Central memory CD8-positive, alpha-beta T cell (primary cell): ENCODE measurements at regions not wholly inside any gene's neighbourhood (a gene's known extent, or its start where the extent isn't known, plus 50 kb on each side); places are given as distances from the start of the nearest gene placed in this dataset.

ENCODE experiments used
- ATAC-seq: fragments of 150-1000 bp; cut with Tn5 transposase; replicated peaks from 2 replicates; pipeline ENCODE4 v1.10.0; 2022; ENCODE audit warnings: mild to moderate bottlenecking, moderate FRiP score, moderate number of reproducible peaks; ENCODE audit not compliant: poor library complexity, severe bottlenecking; ENCODE audit errors: extremely low read depth
- DNase-seq, 2 donors: peaks; one replicate each; pipeline ENCODE4 v3.0.0; 2021; ENCODE audit warnings: low spot score in 2 of 2
- H3K27ac Mint-ChIP-seq: one replicate; pipeline ENCODE4 v1.8.0; 2022; ENCODE audit warnings: low read depth, mild to moderate bottlenecking, moderate library complexity, mixed read lengths
- H3K27me3 Mint-ChIP-seq: one replicate; pipeline ENCODE4 v1.8.0; 2022; ENCODE audit warnings: mixed read lengths
- H3K36me3 Mint-ChIP-seq: one replicate; pipeline ENCODE4 v1.8.0; 2022; ENCODE audit warnings: mild to moderate bottlenecking, moderate library complexity, mixed read lengths; ENCODE audit not compliant: insufficient read depth
- H3K4me1 Mint-ChIP-seq: one replicate; pipeline ENCODE4 v1.8.0; 2022; ENCODE audit warnings: mixed read lengths
- H3K4me3 Mint-ChIP-seq: one replicate; pipeline ENCODE4 v1.8.0; 2022; ENCODE audit warnings: mild to moderate bottlenecking, moderate library complexity, mixed read lengths
- H3K9me3 Mint-ChIP-seq: one replicate; pipeline ENCODE4 v1.8.0; 2022; ENCODE audit warnings: mixed read lengths

DNA sequence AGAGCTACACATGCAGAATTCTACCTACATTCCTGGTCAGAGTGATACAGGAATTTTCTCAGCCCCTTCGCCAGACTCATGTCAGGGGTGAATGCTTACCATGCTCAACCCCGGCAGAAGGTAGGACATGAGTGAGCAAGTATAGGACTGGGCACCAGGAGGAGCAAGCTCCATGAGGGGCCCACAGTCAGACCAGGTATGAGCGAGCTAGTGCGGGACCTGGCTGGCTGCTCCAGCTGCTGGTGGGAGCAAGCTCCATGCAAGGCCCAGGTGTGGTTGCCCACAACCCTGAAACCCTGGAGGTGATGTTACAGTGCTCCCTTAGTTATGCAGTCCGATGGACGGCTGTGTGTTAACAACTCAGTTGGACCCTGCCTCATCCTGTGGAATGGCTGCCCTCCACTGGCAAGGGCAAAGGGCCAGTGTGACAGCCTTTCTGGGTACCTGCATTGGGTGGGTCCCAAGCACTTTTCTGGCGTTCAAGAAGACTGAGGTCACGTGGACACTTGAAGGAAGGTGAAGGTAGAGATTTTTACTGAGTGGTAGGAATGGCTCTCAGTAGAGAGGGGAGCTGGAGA, 503.5 kb upstream of the CITED2 start:
- DNase-seq (no peak), ATAC-seq (no peak)
- Mint-ChIP-seq H3K4me1 (no peaks in the 10 kb centered on the region), H3K4me3 (no peak overlapping the region), H3K27me3 (peaks cover 12% of the 10 kb centered on the region), H3K27ac (no peak overlapping the region), H3K36me3 (no peaks in the 10 kb centered on the region), H3K9me3 (no peaks in the 10 kb centered on the region)

DNA sequence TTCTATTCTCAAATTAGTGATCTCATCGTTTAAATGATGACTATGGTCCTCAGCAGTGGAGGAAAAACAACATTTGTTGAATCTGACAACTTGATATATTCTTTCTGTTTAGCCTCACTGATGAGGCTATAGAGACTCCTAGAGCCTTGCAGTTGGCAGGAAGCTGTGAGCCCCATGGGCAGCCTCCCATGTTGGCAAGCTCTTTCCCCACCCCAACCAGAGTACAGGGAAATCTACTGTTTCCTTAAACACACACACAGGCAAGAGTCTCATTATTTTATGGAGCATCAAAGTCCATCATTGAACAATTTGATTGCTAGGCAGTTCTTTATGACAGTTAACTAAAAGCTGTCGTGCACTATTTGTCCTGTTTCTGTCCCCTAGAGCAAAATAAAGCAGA, 498.2 kb upstream of the CITED2 start:
- no peak overlapping the region for H3K27ac Mint-ChIP-seq
- no peaks in the 10 kb centered on the region for H3K27me3 Mint-ChIP-seq
- DNase-seq: no peak
- H3K9me3 Mint-ChIP-seq: no peaks in the 10 kb centered on the region
- H3K4me3 Mint-ChIP-seq: no peak overlapping the region
- no peak for ATAC-seq
- H3K4me1 Mint-ChIP-seq: no peaks in the 10 kb centered on the region
- H3K36me3 Mint-ChIP-seq: no peaks in the 10 kb centered on the region

DNA sequence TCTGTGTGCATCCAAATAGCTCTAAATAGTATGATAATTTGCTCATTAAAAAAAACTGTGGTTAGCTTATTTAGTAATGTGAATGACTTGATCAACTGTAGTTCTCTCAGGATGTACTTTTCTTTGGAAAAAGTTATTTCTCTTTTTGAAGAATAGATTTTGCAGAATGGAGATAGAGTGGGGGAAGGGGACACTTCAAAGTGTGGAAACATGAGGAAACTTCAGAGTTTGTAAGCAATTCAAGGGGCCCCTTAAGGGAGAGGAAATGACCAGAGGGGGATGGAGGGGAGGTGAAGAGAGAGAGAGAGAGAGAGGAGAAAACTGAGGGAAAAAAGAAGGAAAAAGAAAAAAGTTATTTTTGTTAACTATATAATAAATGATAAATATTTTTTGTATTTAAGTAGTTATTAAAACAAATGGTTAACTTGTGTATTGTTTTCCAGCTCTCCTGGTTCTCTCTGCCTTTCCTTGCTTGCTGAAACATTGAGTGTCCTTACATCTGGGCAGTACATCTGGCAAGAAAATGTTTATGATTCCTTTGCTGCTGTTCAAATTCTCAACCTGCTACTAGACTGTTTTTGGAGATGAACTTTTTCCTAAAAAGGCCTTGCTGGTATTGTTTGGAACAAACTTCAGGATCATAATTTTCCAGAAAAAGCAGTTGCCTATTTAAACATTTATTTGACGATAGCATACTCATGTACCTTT, 497.5 kb upstream of the CITED2 start:
- Mint-ChIP-seq H3K9me3 (no peaks in the 10 kb centered on the region), H3K27me3 (no peaks in the 10 kb centered on the region), H3K36me3 (no peaks in the 10 kb centered on the region), H3K4me3 (no peak overlapping the region), H3K4me1 (no peaks in the 10 kb centered on the region), H3K27ac (no peak overlapping the region)
- no peak for ATAC-seq
- DNase-seq: no peak

DNA sequence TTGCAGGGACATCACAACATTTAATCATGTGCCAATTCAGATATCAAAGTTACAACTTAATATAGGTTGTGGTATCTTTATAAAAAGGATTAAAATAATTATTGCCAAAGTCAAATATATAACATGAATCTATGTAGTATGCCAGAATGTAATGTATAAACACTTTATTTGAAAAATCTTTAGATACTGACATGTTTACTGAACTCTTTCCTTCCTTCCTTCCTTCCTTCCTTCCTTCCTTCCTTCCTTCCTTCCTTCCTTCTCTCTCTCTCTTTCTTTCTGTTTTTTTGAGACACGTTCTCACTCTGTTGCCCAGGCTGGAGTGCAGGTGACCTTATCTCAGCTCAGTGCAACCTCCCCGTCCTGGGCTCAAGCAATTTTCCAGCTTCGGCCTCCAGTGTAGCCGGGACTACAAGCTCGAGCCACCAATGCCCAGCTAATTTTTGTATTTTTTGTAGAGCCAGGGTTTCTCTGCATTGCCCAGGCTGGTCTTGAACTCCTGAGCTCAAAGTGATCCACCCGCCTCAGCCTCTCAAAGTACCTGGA, 496.8 kb upstream of the CITED2 start:
- H3K27ac Mint-ChIP-seq: no peak overlapping the region

DNA sequence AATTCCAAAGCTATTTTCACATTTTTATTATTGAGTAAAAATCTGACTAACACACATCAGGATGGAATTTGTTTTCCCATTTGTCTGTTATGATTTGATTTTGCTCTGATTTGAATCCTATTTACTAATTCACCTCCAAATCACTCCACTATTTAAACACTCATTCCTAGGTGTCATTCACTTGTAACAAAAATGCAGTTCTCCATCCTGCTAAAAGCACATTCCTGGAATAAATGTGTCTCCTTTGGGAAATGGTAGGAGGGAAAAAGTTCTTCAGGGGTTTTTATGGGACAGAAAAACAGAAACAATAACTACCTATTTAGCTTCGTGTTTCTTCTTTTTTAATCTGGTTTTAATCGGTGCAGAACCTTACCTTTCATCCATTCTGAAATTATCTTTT, 494.1 kb upstream of the CITED2 start:
- DNase-seq (no peak), ATAC-seq (no peak)
- Mint-ChIP-seq H3K27me3 (no peaks in the 10 kb centered on the region), H3K4me1 (no peaks in the 10 kb centered on the region), H3K9me3 (no peaks in the 10 kb centered on the region), H3K4me3 (no peak overlapping the region), H3K36me3 (no peaks in the 10 kb centered on the region), H3K27ac (no peak overlapping the region)

More for the DNA sequence above, 496.8 kb upstream of the CITED2 start:
- peak overlapping the region; percentile 16 for H3K4me3 Mint-ChIP-seq
- no peaks in the 10 kb centered on the region for H3K27me3 Mint-ChIP-seq
- DNase-seq (no peak), ATAC-seq (no peak)
- no peaks in the 10 kb centered on the region for H3K4me1 Mint-ChIP-seq
- H3K9me3 Mint-ChIP-seq: no peaks in the 10 kb centered on the region
- no peaks in the 10 kb centered on the region for H3K36me3 Mint-ChIP-seq

DNA sequence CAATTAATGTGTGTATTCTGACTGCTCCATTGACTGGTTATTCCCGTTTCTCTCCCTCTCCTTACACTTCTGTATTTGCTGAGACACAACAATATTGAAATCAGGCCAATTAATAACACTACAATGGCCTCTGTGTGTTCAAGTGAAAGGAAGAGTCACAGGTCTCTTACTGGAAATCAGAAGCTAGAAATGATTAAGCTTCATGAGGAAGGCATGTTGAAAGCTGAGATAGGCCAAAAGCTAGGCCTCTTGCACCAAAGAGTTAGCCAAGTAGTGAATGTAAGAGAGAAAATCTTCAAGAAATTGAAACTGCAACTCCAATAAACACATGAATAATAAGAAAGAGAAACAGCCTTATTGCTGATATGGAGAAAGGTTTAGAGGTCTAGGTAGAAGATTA, 489.5 kb upstream of the CITED2 start:
- H3K4me1 Mint-ChIP-seq: no peaks in the 10 kb centered on the region

DNA sequence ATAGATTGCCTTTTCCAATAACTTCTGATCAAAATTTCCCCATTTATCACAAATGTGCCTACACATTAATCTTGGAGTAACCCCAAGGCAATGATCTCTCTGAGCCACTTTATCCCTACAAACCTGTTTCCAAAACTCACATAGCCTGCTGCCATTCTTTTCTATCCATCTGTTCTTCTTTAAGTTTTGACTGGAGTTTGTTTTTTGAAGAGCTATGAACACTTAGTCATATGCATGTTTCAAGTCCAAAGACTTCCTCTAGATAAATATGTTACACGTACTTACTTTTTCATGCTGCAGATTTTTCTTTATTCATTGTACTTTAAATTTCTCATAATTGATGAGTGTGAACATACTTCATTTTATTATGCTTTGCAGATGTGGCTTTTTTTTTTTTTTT, 488.9 kb upstream of the CITED2 start:
- Mint-ChIP-seq H3K36me3 (peaks cover 1% of the 10 kb centered on the region), H3K4me1 (no peaks in the 10 kb centered on the region), H3K27me3 (peaks cover 10% of the 10 kb centered on the region), H3K27ac (no peak overlapping the region), H3K9me3 (no peaks in the 10 kb centered on the region), H3K4me3 (no peak overlapping the region)
- DNase-seq (no peak), ATAC-seq (no peak)

More for the DNA sequence above, 489.5 kb upstream of the CITED2 start:
- H3K9me3 Mint-ChIP-seq: no peaks in the 10 kb centered on the region
- H3K36me3 Mint-ChIP-seq: peaks cover 1% of the 10 kb centered on the region
- ATAC-seq (no peak), DNase-seq (no peak)
- no peak overlapping the region for H3K27ac Mint-ChIP-seq
- H3K27me3 Mint-ChIP-seq: peaks cover 10% of the 10 kb centered on the region
- no peak overlapping the region for H3K4me3 Mint-ChIP-seq

DNA sequence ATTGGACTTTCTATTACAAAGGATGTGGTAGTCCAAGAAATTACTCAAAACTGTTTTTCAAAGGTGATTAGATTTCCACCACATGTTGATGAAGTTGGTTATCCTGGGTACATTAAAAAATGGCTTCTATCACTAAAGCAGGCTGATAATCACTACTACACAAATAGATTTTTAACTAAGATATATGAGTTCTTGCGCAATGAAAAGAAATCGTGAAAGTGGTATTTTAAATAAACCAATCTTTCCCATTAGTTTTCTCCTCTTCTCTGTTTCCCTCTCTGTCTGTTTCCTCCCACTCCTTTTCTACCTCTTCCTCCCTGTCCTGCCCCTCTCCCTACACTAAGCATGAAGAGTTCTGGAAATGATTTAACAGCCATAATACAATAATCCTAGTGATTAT, 487.9 kb upstream of the CITED2 start:
- peaks cover 10% of the 10 kb centered on the region for H3K27me3 Mint-ChIP-seq
- no peak for DNase-seq
- no peak overlapping the region for H3K27ac Mint-ChIP-seq
- ATAC-seq: no peak
- no peaks in the 10 kb centered on the region for H3K9me3 Mint-ChIP-seq
- H3K4me3 Mint-ChIP-seq: no peak overlapping the region
- peaks cover 1% of the 10 kb centered on the region for H3K36me3 Mint-ChIP-seq
- H3K4me1 Mint-ChIP-seq: no peaks in the 10 kb centered on the region

DNA sequence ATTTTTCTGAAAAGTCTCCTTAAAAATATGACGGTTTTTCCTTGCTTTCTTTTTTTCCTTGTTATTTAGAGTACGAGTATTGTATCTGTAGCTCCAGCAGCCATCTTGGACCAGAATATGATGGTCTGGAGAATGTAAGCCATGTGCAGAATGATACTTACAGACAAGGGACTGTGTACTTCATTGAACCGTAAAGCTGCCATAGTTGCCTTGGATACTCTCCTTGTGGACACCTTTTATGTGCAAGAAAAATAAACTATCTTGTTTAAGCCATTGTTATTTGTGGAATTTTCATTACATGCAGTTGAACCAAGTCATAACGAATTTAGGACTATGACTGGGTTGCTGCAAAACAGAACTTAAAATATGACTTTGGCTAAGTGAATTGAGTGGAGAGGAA, 485.8 kb upstream of the CITED2 start:
- H3K36me3 Mint-ChIP-seq: peaks cover 1% of the 10 kb centered on the region
- ATAC-seq (no peak), DNase-seq (no peak)
- no peak overlapping the region for H3K27ac Mint-ChIP-seq
- H3K4me1 Mint-ChIP-seq: no peaks in the 10 kb centered on the region
- H3K9me3 Mint-ChIP-seq: no peaks in the 10 kb centered on the region
- peaks cover 20% of the 10 kb centered on the region for H3K27me3 Mint-ChIP-seq
- H3K4me3 Mint-ChIP-seq: no peak overlapping the region

DNA sequence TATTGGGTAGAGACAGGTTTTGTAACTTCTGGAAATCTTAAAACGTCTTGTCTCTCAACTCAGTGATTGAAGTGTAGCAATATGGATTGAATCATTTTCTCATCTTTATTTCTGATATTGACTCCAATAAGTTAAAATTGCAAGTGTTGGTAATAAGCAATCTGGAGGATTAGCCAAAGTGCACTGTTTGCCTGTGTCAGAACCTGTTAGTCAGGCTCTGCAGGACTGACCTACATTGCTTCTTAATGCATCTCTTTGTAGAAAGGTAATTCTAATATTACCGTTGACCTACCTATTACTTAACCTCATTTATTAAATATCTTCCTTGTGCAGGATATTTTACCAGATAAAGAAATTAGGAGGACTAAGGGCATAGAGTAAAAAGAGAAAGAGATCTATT, 484.0 kb upstream of the CITED2 start:
- DNase-seq (no peak), ATAC-seq (no peak)
- H3K27me3 Mint-ChIP-seq: peaks cover 20% of the 10 kb centered on the region
- H3K36me3 Mint-ChIP-seq: peaks cover 1% of the 10 kb centered on the region
- no peak overlapping the region for H3K27ac Mint-ChIP-seq
- no peaks in the 10 kb centered on the region for H3K4me1 Mint-ChIP-seq
- H3K9me3 Mint-ChIP-seq: no peaks in the 10 kb centered on the region
- H3K4me3 Mint-ChIP-seq: no peak overlapping the region

DNA sequence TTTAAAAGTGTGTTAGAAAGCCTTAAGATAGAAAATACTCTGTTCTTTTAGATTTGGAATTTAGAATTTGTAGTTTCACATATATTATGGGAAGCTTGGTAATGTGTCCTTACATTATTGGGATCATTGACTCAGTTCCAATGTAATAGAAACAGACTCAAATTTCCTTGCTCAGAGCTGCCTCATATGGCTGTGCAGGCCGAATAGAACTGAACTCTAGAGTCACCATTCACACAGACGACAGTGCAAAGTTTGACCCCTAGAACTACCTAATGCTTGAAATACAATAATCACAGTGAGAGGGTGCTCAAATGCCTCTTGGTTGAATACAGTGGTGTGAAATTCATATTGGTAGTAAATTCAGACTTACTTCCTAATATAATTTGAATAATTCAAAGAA, 482.7 kb upstream of the CITED2 start:
- no peaks in the 10 kb centered on the region for H3K4me1 Mint-ChIP-seq
- H3K27me3 Mint-ChIP-seq: peaks cover 20% of the 10 kb centered on the region
- no peak overlapping the region for H3K27ac Mint-ChIP-seq
- H3K9me3 Mint-ChIP-seq: no peaks in the 10 kb centered on the region
- ATAC-seq: no peak
- DNase-seq: no peak
- H3K4me3 Mint-ChIP-seq: no peak overlapping the region
- no peaks in the 10 kb centered on the region for H3K36me3 Mint-ChIP-seq

DNA sequence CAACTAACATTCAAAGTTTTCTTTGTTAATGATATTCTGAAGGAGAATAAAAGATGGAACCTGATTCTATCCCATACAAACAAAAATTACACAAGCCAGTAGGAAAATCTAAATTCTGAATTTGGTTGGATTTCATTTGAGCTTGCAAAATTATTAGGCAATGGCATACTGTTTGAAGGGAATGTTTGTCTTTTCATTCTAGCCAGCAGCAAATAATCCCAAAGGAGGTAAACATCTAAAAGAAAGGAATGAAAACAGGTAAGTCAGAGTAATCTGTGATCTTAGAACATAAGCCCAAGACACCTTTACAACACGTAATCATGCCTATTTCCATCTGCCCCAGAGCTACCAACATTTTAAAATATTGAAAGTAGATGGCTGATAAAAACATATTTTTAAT, 482.1 kb upstream of the CITED2 start:
- no peaks in the 10 kb centered on the region for H3K36me3 Mint-ChIP-seq
- H3K4me3 Mint-ChIP-seq: no peak overlapping the region
- ATAC-seq: no peak
- H3K27ac Mint-ChIP-seq: no peak overlapping the region
- H3K27me3 Mint-ChIP-seq: peaks cover 20% of the 10 kb centered on the region
- DNase-seq: no peak
- no peaks in the 10 kb centered on the region for H3K9me3 Mint-ChIP-seq
- H3K4me1 Mint-ChIP-seq: no peaks in the 10 kb centered on the region

DNA sequence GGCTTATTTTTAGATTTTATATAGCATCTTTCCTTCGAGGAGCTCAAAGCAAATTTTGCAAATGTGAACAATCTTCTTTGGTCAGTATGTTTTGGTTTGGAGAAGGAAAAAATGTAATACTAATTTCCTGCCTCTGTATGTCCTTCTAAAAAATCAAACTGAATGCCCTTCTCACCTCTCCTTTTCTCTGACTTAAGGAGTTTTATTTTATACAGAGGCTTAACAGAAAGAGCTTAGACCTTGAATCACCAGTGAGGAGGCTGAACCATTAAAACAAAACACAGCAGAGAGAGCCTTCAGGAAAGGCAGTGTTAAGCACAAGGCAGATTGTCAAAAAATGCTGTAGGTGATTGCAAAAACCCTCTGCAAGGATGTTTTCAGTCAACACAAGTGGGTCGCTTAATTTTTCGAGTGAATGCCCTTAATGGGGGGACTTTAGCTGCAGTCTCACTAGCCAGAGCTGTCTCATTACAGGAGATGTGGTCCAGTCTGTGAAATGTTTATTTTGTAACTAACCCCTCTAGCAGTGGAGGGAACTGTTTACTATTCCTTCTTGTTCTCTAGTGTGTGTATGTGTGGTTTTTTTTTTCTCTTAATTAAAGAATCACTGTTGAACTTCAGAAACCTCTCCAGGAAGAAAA, 481.3 kb upstream of the CITED2 start:
- no peaks in the 10 kb centered on the region for H3K9me3 Mint-ChIP-seq
- DNase-seq (no peak), ATAC-seq (no peak)
- H3K36me3 Mint-ChIP-seq: no peaks in the 10 kb centered on the region
- H3K27ac Mint-ChIP-seq: no peak overlapping the region
- H3K27me3 Mint-ChIP-seq: peaks cover 20% of the 10 kb centered on the region
- no peak overlapping the region for H3K4me3 Mint-ChIP-seq
- no peaks in the 10 kb centered on the region for H3K4me1 Mint-ChIP-seq
